ENCODE measurements at regions not wholly inside any gene's neighbourhood (a gene's known extent, or its start where the extent isn't known, plus 50 kb on each side); places are given as distances from the start of the nearest gene placed in this dataset.
A peak's percentile ranks its signal among the peaks of the same experiment; 100 is the strongest.
"Not testable (repeated sequence)": the region's sequence is repeated elsewhere in the genome, so short reads cannot be mapped to it uniquely, and the experiment has no call there.

DNA sequence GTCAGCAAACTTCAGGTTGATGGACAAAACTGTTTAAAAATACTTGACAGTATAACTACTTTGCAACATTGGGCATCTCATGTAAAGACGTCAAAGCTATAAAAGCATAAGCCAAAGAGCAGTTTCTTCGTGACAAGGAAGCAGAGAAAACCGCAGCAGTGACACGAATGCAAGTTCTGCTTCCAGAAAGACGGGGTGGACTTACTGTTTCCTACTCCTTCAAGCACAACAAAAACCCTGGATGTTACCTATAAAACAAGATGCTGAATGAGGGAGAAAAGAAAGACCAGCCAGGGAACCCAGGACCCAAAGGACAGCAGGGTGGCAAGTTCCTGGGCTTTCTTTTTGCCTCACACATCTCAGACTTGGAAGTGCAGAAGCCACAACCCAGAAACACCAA, 98.0 kb downstream of the DLL1 start:
- no peak for DNase-seq

DNA sequence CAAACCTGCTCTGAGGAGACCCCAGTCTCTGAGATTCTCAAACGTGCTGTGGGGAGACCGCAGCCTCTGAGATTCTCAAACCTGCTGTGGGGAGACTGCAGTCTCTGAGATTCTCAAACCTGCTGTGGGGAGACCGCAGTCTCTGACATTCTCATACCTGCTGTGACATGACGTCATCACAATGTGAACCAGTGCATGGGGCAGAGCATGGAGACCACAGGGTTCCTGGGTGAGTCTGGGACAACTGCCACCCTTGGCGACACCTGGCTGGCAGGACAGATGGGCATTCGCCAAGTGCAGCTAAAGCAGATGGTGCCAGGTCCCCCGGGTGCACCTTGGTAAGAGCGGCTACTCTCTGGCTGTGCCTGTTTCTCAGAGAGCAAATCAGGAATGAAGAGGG, 98.8 kb downstream of the DLL1 start:
- DNase-seq, result not testable (repeated sequence)

DNA sequence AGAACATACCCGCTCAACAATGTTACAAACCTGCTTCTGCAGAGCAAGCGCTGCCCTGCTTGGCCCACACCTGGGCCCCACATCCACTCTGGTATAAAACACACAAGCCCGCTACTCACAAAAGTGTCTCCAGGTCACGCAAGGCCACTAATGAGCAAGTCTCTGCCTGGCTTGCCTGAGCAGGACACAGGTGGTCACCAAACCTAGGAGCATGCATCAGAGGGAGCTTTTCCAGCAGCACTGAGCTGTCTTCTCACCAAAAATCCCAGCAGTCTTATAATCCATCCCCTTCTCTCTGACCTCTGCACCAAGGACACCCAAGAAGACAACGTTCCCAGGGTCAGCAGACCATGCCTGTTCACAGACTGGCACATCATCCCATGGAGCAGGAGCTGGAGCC, 100.8 kb downstream of the DLL1 start:
- DNase-seq, result no peak

- no peak for DNase-seq
Observed at GRCh38 chr6:170189236-170189635, 101.6 kb downstream of the DLL1 start.

- no peak for DNase-seq
Observed at GRCh38 chr6:170188571-170189001, 102.3 kb downstream of the DLL1 start.

GRCh38 chr6:170187669-170188566, 103.0 kb downstream of the DLL1 start:
- DNase-seq, result no peak

GRCh38 chr6:170186941-170187668, 103.8 kb downstream of the DLL1 start:
- DNase-seq, result no peak

DNA sequence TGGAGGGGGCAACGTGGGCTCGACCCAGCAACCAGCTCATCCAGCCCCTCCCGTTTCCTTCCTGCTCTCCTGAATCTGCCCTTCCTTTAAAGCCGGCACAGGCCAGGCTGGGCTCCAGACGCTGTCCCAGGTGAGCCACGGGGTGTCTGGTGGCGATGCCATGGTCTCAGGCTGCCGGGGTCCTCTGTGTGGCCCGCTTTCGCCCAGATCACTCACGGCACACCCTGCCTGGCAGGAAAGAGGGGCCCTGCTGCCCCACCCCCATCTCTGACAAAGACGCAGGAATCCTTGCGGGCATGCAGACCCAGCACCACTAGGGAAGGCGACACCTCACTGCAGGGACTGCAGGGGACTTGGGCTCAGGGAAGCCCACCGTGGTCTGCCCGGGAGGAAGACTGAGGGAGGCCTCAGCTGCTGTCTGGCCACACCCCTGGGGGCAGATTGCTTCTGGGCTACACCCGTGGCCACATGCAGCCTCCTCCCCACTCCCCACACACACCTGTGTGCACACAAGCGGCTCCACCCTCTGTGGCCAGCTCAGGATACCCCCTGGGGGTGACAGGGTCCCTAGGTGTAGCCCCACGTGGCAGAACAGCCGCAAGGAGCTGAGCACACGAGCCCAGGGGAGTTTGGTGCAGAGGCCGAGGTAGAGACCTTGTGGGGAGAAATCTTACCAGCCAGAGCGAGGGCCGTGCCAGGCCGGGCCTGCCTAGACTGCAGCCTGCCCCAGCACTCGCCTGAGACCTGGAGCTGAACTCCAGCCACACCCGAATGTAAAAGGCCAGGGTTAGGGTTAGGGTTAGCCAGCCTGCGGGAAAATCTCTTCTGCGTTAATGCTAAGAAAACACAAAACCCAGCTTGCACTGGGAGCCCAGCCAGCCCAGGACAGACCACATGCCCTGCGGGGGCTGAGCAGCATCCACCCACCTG, 104.6 kb downstream of the DLL1 start:
- no peak for DNase-seq

DNA sequence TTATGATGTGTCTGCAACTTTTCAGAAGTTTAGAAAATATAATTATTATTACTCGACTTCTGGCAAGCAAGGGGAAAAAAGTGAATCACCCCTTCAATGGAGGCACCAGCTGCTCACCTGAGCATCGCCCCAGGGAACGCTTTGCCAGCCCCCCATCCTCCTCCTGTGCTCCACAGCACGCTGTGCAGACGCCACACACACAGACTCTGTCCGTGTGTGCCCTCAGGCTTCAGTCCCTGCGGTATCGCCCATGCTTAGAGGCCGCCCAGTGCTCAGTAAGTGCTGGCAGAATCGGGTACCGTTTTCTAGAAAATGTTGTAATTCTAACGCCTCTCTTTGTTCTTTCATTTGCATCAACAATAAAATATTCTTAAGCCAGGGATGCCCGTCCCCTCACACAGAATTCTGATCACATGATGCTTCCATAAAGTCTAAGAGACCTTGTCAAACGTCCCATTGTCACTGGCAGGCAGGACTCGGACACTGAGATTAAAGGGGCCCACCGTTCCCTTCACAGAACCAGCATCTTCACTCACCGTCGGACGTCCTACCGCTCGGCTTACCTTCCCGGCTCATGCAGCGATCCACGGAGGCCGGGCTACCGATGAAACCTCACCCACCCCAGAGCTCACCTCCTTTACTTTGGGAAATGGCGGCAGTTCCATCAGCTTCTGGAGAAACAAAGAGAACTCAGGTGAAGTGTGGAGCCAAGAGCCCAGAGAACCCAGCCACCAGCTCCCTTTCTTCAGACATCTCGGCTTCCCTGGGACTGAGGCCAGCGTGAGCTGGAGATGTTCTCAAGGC, 105.5 kb downstream of the DLL1 start:
- DNase-seq, result no peak

GRCh38 chr6:170184316-170184715, 106.6 kb downstream of the DLL1 start:
- DNase-seq, result no peak

DNA sequence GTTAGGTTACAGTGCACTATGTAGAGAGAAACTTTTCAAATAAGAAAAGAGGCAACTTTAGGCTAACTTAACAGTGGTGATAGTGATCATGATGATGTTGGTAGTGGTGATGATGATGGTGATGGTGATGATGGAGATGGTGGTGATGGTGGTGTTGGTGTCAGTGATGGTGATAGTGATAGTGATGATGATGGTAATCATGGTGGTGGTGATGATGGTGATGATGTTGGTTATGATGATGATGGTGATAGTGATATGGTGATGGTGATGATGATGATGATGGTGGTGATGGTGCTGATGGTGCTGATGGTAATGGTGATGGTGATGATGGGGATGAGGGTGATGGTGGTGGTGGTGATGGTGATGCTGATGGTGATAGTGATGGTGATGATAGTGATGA, 107.4 kb downstream of the DLL1 start:
- no peak for DNase-seq

DNA sequence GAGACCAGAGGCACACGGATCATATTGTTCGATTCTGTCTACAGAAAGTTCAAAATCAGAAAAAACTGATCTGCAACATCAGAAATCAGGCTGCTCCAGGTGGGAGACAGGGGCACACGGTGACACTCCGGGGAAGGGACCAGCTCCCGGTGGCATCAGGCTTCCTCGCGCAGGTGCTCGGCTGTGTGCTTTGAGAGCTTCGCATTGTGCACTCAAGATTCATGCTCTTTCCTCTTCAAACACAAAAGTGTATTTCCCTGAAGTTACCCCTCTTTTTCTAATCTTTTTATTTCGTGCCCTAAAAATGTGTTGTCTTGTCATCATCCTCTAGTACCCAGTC, 108.1 kb downstream of the DLL1 start:
- no peak for DNase-seq

DNA sequence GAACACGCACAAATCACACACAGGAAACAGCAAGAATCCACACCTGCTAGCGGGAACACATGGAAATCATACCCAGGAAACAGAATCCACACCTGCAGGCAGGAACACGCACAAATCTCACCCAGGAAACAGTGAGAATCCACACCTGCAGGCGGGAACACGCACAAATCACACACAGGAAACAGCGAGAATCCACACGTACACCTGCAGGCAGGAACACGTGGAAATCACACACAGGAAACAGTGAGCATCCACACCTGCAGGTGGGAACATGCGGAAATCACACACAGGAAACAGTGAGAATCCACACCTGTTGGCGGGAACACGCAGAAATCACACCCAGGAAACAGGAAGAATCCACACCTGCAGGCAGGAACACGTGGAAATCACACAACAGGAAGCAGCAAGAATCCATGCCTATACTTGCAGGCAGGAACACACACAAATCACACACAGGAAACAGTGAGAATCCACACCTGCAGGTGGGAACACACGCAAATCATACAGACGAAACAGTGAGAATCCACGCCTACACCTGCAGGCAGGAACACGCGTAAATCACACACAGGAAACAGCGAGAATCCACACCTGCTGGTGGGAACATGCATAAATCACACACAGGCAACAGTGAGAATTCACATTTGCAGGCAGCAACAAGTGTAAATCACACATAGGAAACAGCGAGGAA, 108.6 kb downstream of the DLL1 start:
- DNase-seq, result no peak

GRCh38 chr6:170181338-170181690, 109.6 kb downstream of the DLL1 start:
- DNase-seq, result no peak

DNA sequence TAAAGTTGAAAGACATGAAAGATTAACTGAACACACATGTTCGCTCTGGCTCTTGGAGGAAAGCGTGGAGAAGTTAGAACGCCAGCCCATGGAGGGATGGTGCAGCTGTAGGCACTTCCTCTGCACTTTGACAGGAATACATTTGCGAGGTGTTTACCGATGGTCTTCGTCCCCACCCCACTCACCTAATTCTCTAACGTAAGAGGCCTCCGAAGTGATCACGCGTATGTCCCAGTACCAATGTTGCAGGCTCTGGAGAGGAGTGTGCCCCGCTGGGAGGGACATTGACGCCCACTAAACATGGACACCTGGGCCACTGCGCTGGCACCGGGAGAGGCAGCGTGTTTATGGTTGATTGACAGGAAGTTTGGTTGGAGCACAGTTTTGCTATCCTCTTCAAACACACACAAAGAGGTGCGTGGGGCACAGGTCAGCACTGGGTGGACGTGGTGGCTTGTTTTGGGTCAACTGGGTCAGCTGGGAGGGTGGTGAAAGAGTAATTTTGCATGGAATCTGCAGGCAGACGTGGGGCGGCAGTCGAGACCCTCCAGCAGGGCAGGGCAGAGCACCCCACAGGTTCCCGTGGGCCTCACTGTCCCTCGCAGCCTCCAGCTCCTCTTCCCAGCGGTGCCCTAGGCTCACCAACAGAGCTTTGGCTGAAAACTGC, 110.1 kb downstream of the DLL1 start:
- DNase-seq, result no peak

GRCh38 chr6:170179616-170180324, 111.1 kb downstream of the DLL1 start:
- no peak for DNase-seq

DNA sequence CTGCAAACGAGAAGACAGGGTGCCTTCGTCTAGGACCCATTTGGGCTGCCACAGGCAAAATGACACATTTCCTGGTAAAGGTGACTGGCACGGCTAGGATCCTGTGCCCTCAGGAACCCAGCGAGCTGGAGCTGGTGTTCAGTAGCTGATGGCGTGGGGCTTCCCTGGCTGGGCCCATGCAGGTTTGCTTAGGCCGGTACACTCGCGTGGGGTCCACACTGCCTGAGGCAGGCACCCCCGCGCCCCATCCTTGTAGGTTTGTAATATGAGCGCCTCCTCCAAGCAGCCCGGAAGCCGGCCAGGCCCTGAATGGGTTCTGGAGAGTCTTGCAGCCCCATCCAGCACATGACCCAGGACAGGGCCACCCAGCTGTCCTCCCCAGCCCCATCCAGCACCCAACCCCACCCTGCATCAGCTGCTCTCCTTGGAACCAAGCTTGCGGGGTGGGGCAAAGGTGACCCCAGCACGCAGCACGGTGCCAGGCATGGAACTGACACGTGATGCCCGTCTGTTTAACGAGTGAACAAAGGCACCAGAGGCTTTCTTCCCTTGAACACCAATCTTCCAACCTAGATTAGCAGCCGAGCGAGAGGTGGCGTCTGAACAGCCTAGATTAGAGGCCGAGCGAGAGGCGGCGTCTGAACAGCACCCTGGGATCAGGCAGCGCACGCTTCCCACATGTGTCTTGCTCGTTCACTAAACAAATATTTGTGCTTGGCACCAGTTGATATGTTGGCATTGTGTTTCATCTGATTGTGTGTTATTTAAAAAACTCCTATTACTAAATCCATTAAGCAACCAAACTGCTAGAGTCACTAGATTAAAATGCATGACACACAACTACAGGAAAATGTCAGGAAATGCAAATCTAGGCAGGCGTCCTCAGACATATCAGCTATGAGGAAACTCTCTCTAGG, 112.1 kb downstream of the DLL1 start:
- DNase-seq, result peak; percentile 7

DNA sequence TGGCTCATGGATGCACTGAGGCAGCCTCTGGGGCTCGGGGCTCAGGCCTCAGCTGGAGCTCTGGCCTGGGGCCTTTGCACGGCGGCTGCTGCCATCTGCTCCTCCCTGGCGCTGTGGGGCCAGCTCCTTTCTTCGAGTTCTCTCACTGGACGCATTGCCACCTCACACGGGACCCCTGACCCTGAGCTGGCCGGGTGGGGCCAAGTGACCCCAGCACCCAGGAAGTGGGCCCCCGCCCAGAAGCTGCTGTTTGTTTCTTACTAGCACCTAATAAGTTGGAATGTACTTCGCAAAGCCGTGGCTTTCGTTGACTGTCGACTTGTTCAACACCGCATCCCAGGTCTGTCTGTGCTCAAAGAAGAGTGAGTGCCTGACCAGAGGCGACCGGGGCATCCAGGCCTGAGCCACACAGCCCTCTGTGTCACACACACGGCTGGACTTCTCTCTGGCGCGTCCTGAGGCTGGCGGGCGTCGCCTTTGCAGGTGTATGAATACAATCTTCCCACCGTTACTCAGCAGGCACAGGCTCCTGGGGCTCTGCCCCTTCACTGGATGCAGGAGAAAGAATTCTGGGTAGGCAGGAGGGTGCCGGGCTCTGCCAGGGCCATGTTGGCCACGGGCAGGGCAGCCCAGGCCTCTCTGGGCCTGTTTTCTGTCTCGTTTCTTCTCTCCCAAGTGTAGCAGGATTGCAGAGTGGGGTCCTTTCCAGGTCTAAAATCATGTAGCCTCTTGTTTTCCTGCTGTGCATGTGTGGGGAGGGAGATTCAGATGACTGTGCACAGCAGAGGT, 112.9 kb downstream of the DLL1 start:
- no peak for DNase-seq

Measured in fibroblast of upper back skin (primary cell).